Fibroblast of lung (primary cell): ENCODE measurements at regions not wholly inside any gene's neighbourhood (a gene's known extent, or its start where the extent isn't known, plus 50 kb on each side); places are given as distances from the start of the nearest gene placed in this dataset.

Experiments used
- CTCF ChIP-seq, 2 donors: IDR thresholded peaks in 1 of 2; conservative IDR thresholded peaks in 1 of 2; 1 replicate in 1 of 2; 2 replicates in 1 of 2; pipeline ENCODE4 v1.5.1; 2011 to 2012; ENCODE audit warnings: low read length in 2 of 2, control low read depth in 1 of 2, inconsistent platforms in 1 of 2, low read depth in 1 of 2, mild to moderate bottlenecking in 1 of 2
- EZH2 ChIP-seq: IDR thresholded peaks from 2 replicates; pipeline ENCODE4 v1.5.1; 2012; ENCODE audit warnings: low read length, control low read depth, mild to moderate bottlenecking; ENCODE audit errors: missing control alignments

- TF ChIP-seq CTCF (conservative IDR thresholded peaks at IDR 0.05 in 1 of 2, IDR thresholded peaks at IDR 0.05 in 1 of 2; ENCODE audit: low read depth in 1 of 2, low read length in 2 of 2) (no peak), EZH2 (no peak)
Measured at GRCh38 chr4:3640587-3640962, 108.4 kb upstream of the LRPAP1 start.
